ENCODE measurements at regions not wholly inside any gene's neighbourhood (a gene's known extent, or its start where the extent isn't known, plus 50 kb on each side); places are given as distances from the start of the nearest gene placed in this dataset.
"Not testable (repeated sequence)": the region's sequence is repeated elsewhere in the genome, so short reads cannot be mapped to it uniquely, and the experiment has no call there.

DNA sequence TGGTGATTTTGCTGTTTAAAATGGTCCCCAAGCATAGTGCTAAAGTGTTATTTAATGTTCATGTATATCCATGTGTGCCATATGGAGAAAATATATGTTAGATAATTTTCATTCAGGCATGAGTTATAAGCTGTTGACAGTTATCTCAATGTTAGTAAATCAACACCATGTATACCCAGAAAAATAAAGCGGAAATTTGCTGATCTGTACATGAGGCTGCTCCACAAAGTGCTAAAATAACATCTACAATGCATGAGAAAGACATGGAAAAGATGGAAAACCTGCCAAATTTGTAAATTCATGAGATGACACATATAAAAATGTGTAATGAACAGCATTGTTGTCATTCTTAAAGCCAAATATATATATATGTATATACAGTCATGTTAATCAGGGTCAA lies 1199.2 kb downstream of the FSCB start:
- POLR2A ChIA-PET = no interaction called here
- no peak for DNase-seq
- TF ChIP-seq, protein P1, sequence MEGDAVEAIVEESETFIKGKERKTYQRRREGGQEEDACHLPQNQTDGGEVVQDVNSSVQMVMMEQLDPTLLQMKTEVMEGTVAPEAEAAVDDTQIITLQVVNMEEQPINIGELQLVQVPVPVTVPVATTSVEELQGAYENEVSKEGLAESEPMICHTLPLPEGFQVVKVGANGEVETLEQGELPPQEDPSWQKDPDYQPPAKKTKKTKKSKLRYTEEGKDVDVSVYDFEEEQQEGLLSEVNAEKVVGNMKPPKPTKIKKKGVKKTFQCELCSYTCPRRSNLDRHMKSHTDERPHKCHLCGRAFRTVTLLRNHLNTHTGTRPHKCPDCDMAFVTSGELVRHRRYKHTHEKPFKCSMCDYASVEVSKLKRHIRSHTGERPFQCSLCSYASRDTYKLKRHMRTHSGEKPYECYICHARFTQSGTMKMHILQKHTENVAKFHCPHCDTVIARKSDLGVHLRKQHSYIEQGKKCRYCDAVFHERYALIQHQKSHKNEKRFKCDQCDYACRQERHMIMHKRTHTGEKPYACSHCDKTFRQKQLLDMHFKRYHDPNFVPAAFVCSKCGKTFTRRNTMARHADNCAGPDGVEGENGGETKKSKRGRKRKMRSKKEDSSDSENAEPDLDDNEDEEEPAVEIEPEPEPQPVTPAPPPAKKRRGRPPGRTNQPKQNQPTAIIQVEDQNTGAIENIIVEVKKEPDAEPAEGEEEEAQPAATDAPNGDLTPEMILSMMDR (IDR thresholded peaks at IDR 0.05; ENCODE audit: insufficient read depth in 1 of 2, low read depth in 1 of 2, low read length in 1 of 2, severe bottlenecking in 1 of 2, unreplicated experiment in 1 of 2) = no peak
- no peaks in the 10 kb centered on the region for H3K9me3 ChIP-seq
- no peaks in the 10 kb centered on the region for H3K27me3 Mint-ChIP-seq (ENCODE audit: insufficient read depth, unreplicated experiment)
- H3K4me1 ChIP-seq = no peaks in the 10 kb centered on the region
- H3K4me3 ChIP-seq (ENCODE audit: low read depth, low read length) = no peak overlapping the region
- no peaks in the 10 kb centered on the region for H3K9me3 Mint-ChIP-seq (ENCODE audit: unreplicated experiment)
- intact Hi-C loops (cut with micrococcal nuclease; ENCODE audit: unreplicated experiment) = no loop called here
- H3K4me3 Mint-ChIP-seq (ENCODE audit: unreplicated experiment) = no peak overlapping the region
- BruUV-seq (replicated peaks) = no TSS peak
- CTCF ChIA-PET = no interaction called here
- no peaks in the 10 kb centered on the region for H3K36me3 ChIP-seq (ENCODE audit: control insufficient read depth, insufficient read depth, low read length)
- H3K36me3 Mint-ChIP-seq (ENCODE audit: insufficient read depth, unreplicated experiment) = no peaks in the 10 kb centered on the region
- no peak overlapping the region for H3K27ac Mint-ChIP-seq (ENCODE audit: unreplicated experiment)
- no peaks in the 10 kb centered on the region for H3K27me3 ChIP-seq (replicated peaks; ENCODE audit: control insufficient read depth, insufficient read depth, low read length)
- H3K4me1 Mint-ChIP-seq (ENCODE audit: low read depth, unreplicated experiment) = no peaks in the 10 kb centered on the region

DNA sequence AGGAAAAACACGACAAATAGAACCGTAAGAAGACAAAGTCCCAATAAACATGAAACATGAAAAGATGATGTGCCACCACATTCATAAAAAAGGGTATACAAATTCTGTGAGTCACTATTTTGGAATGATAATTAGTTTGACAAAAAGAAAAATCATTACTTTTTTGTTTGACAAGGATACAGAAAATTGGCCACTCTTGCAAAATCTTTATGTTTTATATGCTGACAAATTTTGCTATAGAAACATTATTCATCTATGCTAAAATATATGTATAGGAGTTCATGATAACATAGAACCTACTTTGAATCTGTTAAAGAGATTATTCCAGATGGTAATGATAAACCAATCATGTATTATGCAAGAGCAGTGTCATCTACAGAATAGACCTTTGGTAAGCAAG lies 1201.0 kb downstream of the FSCB start:
- Mint-ChIP-seq H3K4me1 (ENCODE audit: low read depth, unreplicated experiment) (no peaks in the 10 kb centered on the region), H3K9me3 (ENCODE audit: unreplicated experiment) (no peaks in the 10 kb centered on the region), H3K4me3 (ENCODE audit: unreplicated experiment) (no peak overlapping the region), H3K27ac (ENCODE audit: unreplicated experiment) (no peak overlapping the region), H3K27me3 (ENCODE audit: insufficient read depth, unreplicated experiment) (no peaks in the 10 kb centered on the region), H3K36me3 (ENCODE audit: insufficient read depth, unreplicated experiment) (no peaks in the 10 kb centered on the region)
- intact Hi-C loops (cut with micrococcal nuclease; ENCODE audit: unreplicated experiment) = no loop called here
- POLR2A ChIA-PET = no interaction called here
- H3K9me3 ChIP-seq = no peaks in the 10 kb centered on the region
- H3K27me3 ChIP-seq (replicated peaks; ENCODE audit: control insufficient read depth, insufficient read depth, low read length) = no peaks in the 10 kb centered on the region
- no peaks in the 10 kb centered on the region for H3K36me3 ChIP-seq (ENCODE audit: control insufficient read depth, insufficient read depth, low read length)
- CTCF ChIA-PET = no interaction called here
- H3K4me3 ChIP-seq (ENCODE audit: low read depth, low read length) = no peak overlapping the region
- BruUV-seq (replicated peaks) = no TSS peak
- TF ChIP-seq, protein P1 (IDR thresholded peaks at IDR 0.05; ENCODE audit: insufficient read depth in 1 of 2, low read depth in 1 of 2, low read length in 1 of 2, severe bottlenecking in 1 of 2, unreplicated experiment in 1 of 2) = no peak
- no peaks in the 10 kb centered on the region for H3K4me1 ChIP-seq
- DNase-seq = no peak

DNA sequence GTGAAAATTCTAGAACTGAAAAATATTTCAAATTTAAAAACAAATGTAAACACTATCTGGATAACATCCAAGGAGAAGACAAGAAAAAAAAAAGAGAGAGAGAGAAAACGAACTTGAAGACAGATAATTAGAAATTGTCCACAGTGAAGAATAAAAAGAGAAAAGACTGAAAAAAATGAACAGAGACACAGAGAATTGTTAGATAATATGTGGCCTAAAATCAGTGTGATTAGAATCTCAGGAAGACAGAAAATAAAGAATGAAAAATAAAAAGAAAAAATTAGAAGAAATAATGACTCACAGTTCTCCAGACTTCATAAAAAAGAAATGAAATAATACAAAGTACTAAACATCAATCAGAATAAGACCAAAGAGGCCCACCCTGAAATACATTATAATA lies 1209.3 kb downstream of the FSCB start:
- H3K27ac Mint-ChIP-seq (ENCODE audit: unreplicated experiment) = no peak overlapping the region
- Histone ChIP-seq H3K27me3 (replicated peaks; ENCODE audit: control insufficient read depth, insufficient read depth, low read length) (no peaks in the 10 kb centered on the region), H3K4me1 (no peaks in the 10 kb centered on the region), H3K36me3 (ENCODE audit: control insufficient read depth, insufficient read depth, low read length) (no peaks in the 10 kb centered on the region), H3K4me3 (ENCODE audit: low read depth, low read length) (no peak overlapping the region), H3K9me3 (no peaks in the 10 kb centered on the region)
- DNase-seq = no peak
- H3K4me1 Mint-ChIP-seq (ENCODE audit: low read depth, unreplicated experiment) = no peaks in the 10 kb centered on the region
- no peaks in the 10 kb centered on the region for H3K36me3 Mint-ChIP-seq (ENCODE audit: insufficient read depth, unreplicated experiment)
- peaks cover 5% of the 10 kb centered on the region for H3K9me3 Mint-ChIP-seq (ENCODE audit: unreplicated experiment)
- no peak overlapping the region for H3K4me3 Mint-ChIP-seq (ENCODE audit: unreplicated experiment)
- CTCF ChIA-PET = no interaction called here
- TF ChIP-seq, protein P1 (IDR thresholded peaks at IDR 0.05; ENCODE audit: insufficient read depth in 1 of 2, low read depth in 1 of 2, low read length in 1 of 2, severe bottlenecking in 1 of 2, unreplicated experiment in 1 of 2) = no peak
- POLR2A ChIA-PET = no interaction called here
- no TSS peak for BruUV-seq (replicated peaks)
- H3K27me3 Mint-ChIP-seq (ENCODE audit: insufficient read depth, unreplicated experiment) = no peaks in the 10 kb centered on the region
- intact Hi-C loops (cut with micrococcal nuclease; ENCODE audit: unreplicated experiment) = no loop called here

DNA sequence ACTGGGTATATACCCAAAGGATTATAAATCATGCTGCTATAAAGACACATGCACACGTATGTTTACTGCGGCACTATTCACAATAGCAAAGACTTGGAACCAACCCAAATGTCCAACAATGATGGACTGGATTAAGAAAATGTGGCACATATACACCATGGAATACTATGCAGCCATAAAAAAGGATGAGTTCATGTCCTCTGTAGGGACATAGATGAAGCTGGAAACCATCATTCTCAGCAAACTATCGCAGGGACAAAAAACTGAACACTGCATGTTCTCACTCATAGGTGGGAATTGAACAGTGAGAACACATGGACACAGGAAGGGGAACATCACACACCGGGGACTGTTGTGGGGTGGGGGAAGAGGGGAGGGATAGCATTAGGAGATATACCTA lies 1211.0 kb downstream of the FSCB start:
- BruUV-seq (replicated peaks) = not testable (repeated sequence)

More for the DNA sequence above, 1211.0 kb downstream of the FSCB start:
- H3K9me3 Mint-ChIP-seq (ENCODE audit: unreplicated experiment); H3K4me1 ChIP-seq; H3K36me3 ChIP-seq (ENCODE audit: control insufficient read depth, insufficient read depth, low read length); H3K4me1 Mint-ChIP-seq (ENCODE audit: low read depth, unreplicated experiment); H3K27me3 Mint-ChIP-seq (ENCODE audit: insufficient read depth, unreplicated experiment); H3K9me3 ChIP-seq; H3K4me3 Mint-ChIP-seq (ENCODE audit: unreplicated experiment); DNase-seq; intact Hi-C loops (cut with micrococcal nuclease; ENCODE audit: unreplicated experiment); H3K4me3 ChIP-seq (ENCODE audit: low read depth, low read length); H3K27ac Mint-ChIP-seq (ENCODE audit: unreplicated experiment); POLR2A ChIA-PET; CTCF ChIA-PET; H3K27me3 ChIP-seq (replicated peaks; ENCODE audit: control insufficient read depth, insufficient read depth, low read length); H3K36me3 Mint-ChIP-seq (ENCODE audit: insufficient read depth, unreplicated experiment): not testable (repeated sequence)

Measured in Caco-2 (cell line).